ENCODE measurements at regions not wholly inside any gene's neighbourhood (a gene's known extent, or its start where the extent isn't known, plus 50 kb on each side); places are given as distances from the start of the nearest gene placed in this dataset.

- no peaks in the 10 kb centered on the region for H3K36me3 Mint-ChIP-seq (ENCODE audit: insufficient read depth, unreplicated experiment)
- intact Hi-C loops (cut with micrococcal nuclease; ENCODE audit: unreplicated experiment) = loop anchor here (10.0 kb wide), 1 partner anchor 609 kb away; no protein-coding TSS in a partner anchor
Measured at GRCh38 chr11:90635886-90636285, 413.0 kb upstream of the CHORDC1 start.

GRCh38 chr11:90635151-90635550 is 412.3 kb upstream of the CHORDC1 start:
- Histone ChIP-seq H3K4me3 (ENCODE audit: low read depth, low read length) (no peak overlapping the region), H3K9me3 (no peaks in the 10 kb centered on the region), H3K36me3 (ENCODE audit: control insufficient read depth, insufficient read depth, low read length) (no peaks in the 10 kb centered on the region), H3K27me3 (replicated peaks; ENCODE audit: control insufficient read depth, insufficient read depth, low read length) (no peaks in the 10 kb centered on the region), H3K4me1 (no peaks in the 10 kb centered on the region)
- no peak for TF ChIP-seq CTCF (IDR thresholded peaks at IDR 0.05; ENCODE audit: insufficient read depth in 1 of 2, low read depth in 1 of 2, low read length in 1 of 2, severe bottlenecking in 1 of 2, unreplicated experiment in 1 of 2)
- intact Hi-C loops (cut with micrococcal nuclease; ENCODE audit: unreplicated experiment) = loop anchor here (10.0 kb wide), 1 partner anchor 610 kb away; no protein-coding TSS in a partner anchor
- H3K4me3 Mint-ChIP-seq (ENCODE audit: unreplicated experiment) = no peak overlapping the region
- H3K36me3 Mint-ChIP-seq (ENCODE audit: insufficient read depth, unreplicated experiment) = no peaks in the 10 kb centered on the region
- H3K4me1 Mint-ChIP-seq (ENCODE audit: low read depth, unreplicated experiment) = no peaks in the 10 kb centered on the region
- peaks cover 15% of the 10 kb centered on the region for H3K9me3 Mint-ChIP-seq (ENCODE audit: unreplicated experiment)
- no TSS peak for BruUV-seq (replicated peaks)
- ChIA-PET CTCF (no interaction called here), POLR2A (interaction anchor here (0.7 kb wide), 1 partner anchor 415 kb away, joined by 3 read pairs; no protein-coding TSS in a partner anchor)
- DNase-seq = no peak
- H3K27ac Mint-ChIP-seq (ENCODE audit: unreplicated experiment) = no peak overlapping the region
- H3K27me3 Mint-ChIP-seq (ENCODE audit: insufficient read depth, unreplicated experiment) = no peaks in the 10 kb centered on the region

More at GRCh38 chr11:90635886-90636285, 413.0 kb upstream of the CHORDC1 start:
- Mint-ChIP-seq H3K9me3 (ENCODE audit: unreplicated experiment) (peaks cover 15% of the 10 kb centered on the region), H3K27me3 (ENCODE audit: insufficient read depth, unreplicated experiment) (no peaks in the 10 kb centered on the region), H3K4me1 (ENCODE audit: low read depth, unreplicated experiment) (no peaks in the 10 kb centered on the region), H3K4me3 (ENCODE audit: unreplicated experiment) (no peak overlapping the region), H3K27ac (ENCODE audit: unreplicated experiment) (no peak overlapping the region)
- Histone ChIP-seq H3K36me3 (ENCODE audit: control insufficient read depth, insufficient read depth, low read length) (no peaks in the 10 kb centered on the region), H3K4me1 (no peaks in the 10 kb centered on the region), H3K27me3 (replicated peaks; ENCODE audit: control insufficient read depth, insufficient read depth, low read length) (no peaks in the 10 kb centered on the region), H3K4me3 (ENCODE audit: low read depth, low read length) (no peak overlapping the region), H3K9me3 (no peaks in the 10 kb centered on the region)
- POLR2A ChIA-PET = no interaction called here
- DNase-seq = no peak
- no TSS peak for BruUV-seq (replicated peaks)
- TF ChIP-seq CTCF (IDR thresholded peaks at IDR 0.05; ENCODE audit: insufficient read depth in 1 of 2, low read depth in 1 of 2, low read length in 1 of 2, severe bottlenecking in 1 of 2, unreplicated experiment in 1 of 2) = no peak
- CTCF ChIA-PET = no interaction called here

GRCh38 chr11:90630176-90630575 is 407.3 kb upstream of the CHORDC1 start:
- Histone ChIP-seq H3K9me3 (no peaks in the 10 kb centered on the region), H3K4me3 (ENCODE audit: low read depth, low read length) (no peak overlapping the region), H3K36me3 (ENCODE audit: control insufficient read depth, insufficient read depth, low read length) (no peaks in the 10 kb centered on the region), H3K27me3 (replicated peaks; ENCODE audit: control insufficient read depth, insufficient read depth, low read length) (no peaks in the 10 kb centered on the region), H3K4me1 (no peaks in the 10 kb centered on the region)
- ChIA-PET POLR2A (no interaction called here), CTCF (no interaction called here)
- no peak for DNase-seq
- Mint-ChIP-seq H3K27me3 (ENCODE audit: insufficient read depth, unreplicated experiment) (no peaks in the 10 kb centered on the region), H3K36me3 (ENCODE audit: insufficient read depth, unreplicated experiment) (no peaks in the 10 kb centered on the region), H3K9me3 (ENCODE audit: unreplicated experiment) (peaks cover 8% of the 10 kb centered on the region), H3K4me3 (ENCODE audit: unreplicated experiment) (no peak overlapping the region), H3K4me1 (ENCODE audit: low read depth, unreplicated experiment) (no peaks in the 10 kb centered on the region), H3K27ac (ENCODE audit: unreplicated experiment) (no peak overlapping the region)
- TF ChIP-seq CTCF (IDR thresholded peaks at IDR 0.05; ENCODE audit: insufficient read depth in 1 of 2, low read depth in 1 of 2, low read length in 1 of 2, severe bottlenecking in 1 of 2, unreplicated experiment in 1 of 2) = no peak
- intact Hi-C loops (cut with micrococcal nuclease; ENCODE audit: unreplicated experiment) = loop anchor here (10.0 kb wide), 1 partner anchor 615 kb away; no protein-coding TSS in a partner anchor
- BruUV-seq (replicated peaks) = no TSS peak

All from Caco-2 (cell line).